ENCODE measurements at regions not wholly inside any gene's neighbourhood (a gene's known extent, or its start where the extent isn't known, plus 50 kb on each side); places are given as distances from the start of the nearest gene placed in this dataset.

DNA sequence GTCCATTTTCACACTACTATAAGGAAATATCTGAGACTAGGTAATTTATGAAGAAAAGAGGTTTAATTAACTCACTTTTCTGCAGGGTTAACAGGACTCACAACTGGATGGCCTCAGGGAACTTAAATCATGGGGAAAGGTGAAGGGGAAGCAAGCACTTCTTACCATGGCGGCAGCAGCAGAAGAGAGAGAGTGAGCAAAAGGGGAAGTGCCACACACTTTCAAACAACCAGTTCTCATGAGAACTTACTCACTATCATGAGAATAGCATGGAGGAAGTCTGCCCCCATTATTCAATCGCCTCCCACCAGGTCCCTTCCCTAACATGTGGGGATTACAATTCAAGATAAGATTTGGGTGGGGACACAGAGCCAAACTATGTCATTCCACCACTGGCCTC lies 55.1 kb upstream of the NETO1 start:
- no peaks in the 10 kb centered on the region for H3K79me2 ChIP-seq (ENCODE audit: control insufficient read depth, insufficient read depth, low read length)
- no peaks in the 10 kb centered on the region for H4K20me1 ChIP-seq (ENCODE audit: control insufficient read depth, extremely low read depth, insufficient read depth, low read length)
- H3K4me3 ChIP-seq (replicated peaks in 1 of 4; ENCODE audit: control extremely low read depth in 1 of 4, insufficient read depth in 1 of 4, low read depth in 3 of 4, low read length in 4 of 4) = no peak overlapping the region
- H2AFZ ChIP-seq (ENCODE audit: low read length) = no peak overlapping the region
- H3K27ac ChIP-seq (ENCODE audit: insufficient read depth, low read length) = no peak overlapping the region
- no peak for DNase-seq (ENCODE audit: low read depth in 2 of 2)
- no peaks in the 10 kb centered on the region for H3K27me3 ChIP-seq (ENCODE audit: control insufficient read depth, insufficient read depth, low read length)
- no peak overlapping the region for H3K9ac ChIP-seq (ENCODE audit: insufficient read depth, low read length)
- no peaks in the 10 kb centered on the region for H3K36me3 ChIP-seq (ENCODE audit: control insufficient read depth, insufficient read depth, low read length)
- H3K4me2 ChIP-seq (ENCODE audit: extremely low read depth, insufficient read depth, low read length) = no peak overlapping the region
- no peaks in the 10 kb centered on the region for H3K4me1 ChIP-seq (ENCODE audit: control insufficient read depth, extremely low read depth, insufficient read depth, low read length)
- no peak for TF ChIP-seq EZH2 (IDR thresholded peaks at IDR 0.05; ENCODE audit: low read length, missing control alignments)
- TF ChIP-seq, protein P1, sequence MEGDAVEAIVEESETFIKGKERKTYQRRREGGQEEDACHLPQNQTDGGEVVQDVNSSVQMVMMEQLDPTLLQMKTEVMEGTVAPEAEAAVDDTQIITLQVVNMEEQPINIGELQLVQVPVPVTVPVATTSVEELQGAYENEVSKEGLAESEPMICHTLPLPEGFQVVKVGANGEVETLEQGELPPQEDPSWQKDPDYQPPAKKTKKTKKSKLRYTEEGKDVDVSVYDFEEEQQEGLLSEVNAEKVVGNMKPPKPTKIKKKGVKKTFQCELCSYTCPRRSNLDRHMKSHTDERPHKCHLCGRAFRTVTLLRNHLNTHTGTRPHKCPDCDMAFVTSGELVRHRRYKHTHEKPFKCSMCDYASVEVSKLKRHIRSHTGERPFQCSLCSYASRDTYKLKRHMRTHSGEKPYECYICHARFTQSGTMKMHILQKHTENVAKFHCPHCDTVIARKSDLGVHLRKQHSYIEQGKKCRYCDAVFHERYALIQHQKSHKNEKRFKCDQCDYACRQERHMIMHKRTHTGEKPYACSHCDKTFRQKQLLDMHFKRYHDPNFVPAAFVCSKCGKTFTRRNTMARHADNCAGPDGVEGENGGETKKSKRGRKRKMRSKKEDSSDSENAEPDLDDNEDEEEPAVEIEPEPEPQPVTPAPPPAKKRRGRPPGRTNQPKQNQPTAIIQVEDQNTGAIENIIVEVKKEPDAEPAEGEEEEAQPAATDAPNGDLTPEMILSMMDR (conservative IDR thresholded peaks at IDR 0.05 in 1 of 2, IDR thresholded peaks at IDR 0.05 in 1 of 2; ENCODE audit: low read depth in 1 of 2, low read length in 2 of 2) = no peak
- H3K9me3 ChIP-seq (ENCODE audit: control insufficient read depth, insufficient read depth, low read depth, low read length) = no peaks in the 10 kb centered on the region

Data from fibroblast of lung (primary cell).